ENCODE measurements at regions not wholly inside any gene's neighbourhood (a gene's known extent, or its start where the extent isn't known, plus 50 kb on each side); places are given as distances from the start of the nearest gene placed in this dataset.

GRCh38 chr20:54272901-54273488, 65.1 kb downstream of the PFDN4 start:
- Histone ChIP-seq H3K9me3 (ENCODE audit: insufficient read depth, low read length, severe bottlenecking) (no peaks in the 10 kb centered on the region), H3K4me3 (ENCODE audit: low read depth in 1 of 2, low read length in 2 of 2) (no peak overlapping the region), H3K4me2 (ENCODE audit: insufficient read depth, low read length) (no peak overlapping the region), H3K36me3 (ENCODE audit: insufficient read depth, low read length) (no peaks in the 10 kb centered on the region), H4K20me1 (ENCODE audit: insufficient read depth, low read length) (no peaks in the 10 kb centered on the region), H3K27ac (ENCODE audit: low read length) (no peak overlapping the region), H2AFZ (ENCODE audit: low read depth, low read length) (no peak overlapping the region), H3K4me1 (ENCODE audit: insufficient read depth, low read length) (no peaks in the 10 kb centered on the region), H3K9ac (ENCODE audit: low read depth, low read length) (no peak overlapping the region), H3K79me2 (ENCODE audit: insufficient read depth, low read length) (no peaks in the 10 kb centered on the region), H3K27me3 (ENCODE audit: insufficient read depth, low read length, poor library complexity) (peaks cover 8% of the 10 kb centered on the region)
- DNase-seq (no peak), ATAC-seq (ENCODE audit: insufficient read depth, low read depth) (no peak)
- no peak for TF ChIP-seq EZH2 (IDR thresholded peaks at IDR 0.05; ENCODE audit: borderline replicate concordance, low read depth, low read length, severe bottlenecking)
- TF ChIP-seq, protein P1, sequence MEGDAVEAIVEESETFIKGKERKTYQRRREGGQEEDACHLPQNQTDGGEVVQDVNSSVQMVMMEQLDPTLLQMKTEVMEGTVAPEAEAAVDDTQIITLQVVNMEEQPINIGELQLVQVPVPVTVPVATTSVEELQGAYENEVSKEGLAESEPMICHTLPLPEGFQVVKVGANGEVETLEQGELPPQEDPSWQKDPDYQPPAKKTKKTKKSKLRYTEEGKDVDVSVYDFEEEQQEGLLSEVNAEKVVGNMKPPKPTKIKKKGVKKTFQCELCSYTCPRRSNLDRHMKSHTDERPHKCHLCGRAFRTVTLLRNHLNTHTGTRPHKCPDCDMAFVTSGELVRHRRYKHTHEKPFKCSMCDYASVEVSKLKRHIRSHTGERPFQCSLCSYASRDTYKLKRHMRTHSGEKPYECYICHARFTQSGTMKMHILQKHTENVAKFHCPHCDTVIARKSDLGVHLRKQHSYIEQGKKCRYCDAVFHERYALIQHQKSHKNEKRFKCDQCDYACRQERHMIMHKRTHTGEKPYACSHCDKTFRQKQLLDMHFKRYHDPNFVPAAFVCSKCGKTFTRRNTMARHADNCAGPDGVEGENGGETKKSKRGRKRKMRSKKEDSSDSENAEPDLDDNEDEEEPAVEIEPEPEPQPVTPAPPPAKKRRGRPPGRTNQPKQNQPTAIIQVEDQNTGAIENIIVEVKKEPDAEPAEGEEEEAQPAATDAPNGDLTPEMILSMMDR (IDR thresholded peaks at IDR 0.05; ENCODE audit: borderline replicate concordance, extremely low read depth, low read length, poor library complexity, severe bottlenecking): no peak

DNA sequence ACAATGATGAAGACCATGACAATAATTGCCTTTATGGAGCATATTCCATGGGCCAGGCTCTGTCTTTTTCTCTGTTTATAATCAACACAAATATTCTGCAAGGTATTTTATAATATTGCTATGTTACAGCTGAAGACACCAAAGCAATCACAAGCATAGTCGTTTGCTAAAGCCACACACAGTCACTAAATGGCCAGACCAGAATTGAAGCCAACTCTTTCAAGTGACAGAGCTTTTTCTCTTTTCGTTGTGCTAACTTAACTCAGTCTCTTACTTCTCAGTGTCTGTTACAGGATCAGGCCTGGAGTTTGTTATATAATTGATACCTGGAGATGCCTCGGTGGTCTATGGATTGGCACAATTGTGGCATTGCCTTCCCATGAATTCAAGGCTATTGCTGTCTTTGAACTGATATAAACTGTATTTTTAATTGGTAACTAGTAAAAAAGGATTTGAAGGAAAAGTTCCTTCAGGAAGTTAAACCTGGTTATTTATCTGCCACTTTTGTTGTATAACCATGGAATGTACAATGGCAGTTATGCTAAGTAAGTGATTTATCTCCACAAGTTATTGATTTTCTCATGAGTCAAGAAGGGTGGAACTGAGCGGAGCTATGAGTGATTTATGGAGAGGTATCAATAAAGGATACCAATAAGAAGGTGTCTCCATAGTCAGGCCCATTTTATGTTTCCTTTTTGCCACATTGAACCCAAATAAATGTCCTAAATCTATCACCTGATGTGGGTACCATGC, 67.6 kb downstream of the PFDN4 start:
- ATAC-seq (ENCODE audit: insufficient read depth, low read depth) (no peak), DNase-seq (no peak)
- Histone ChIP-seq H4K20me1 (ENCODE audit: insufficient read depth, low read length) (no peaks in the 10 kb centered on the region), H3K4me1 (ENCODE audit: insufficient read depth, low read length) (no peaks in the 10 kb centered on the region), H2AFZ (ENCODE audit: low read depth, low read length) (no peak overlapping the region), H3K79me2 (ENCODE audit: insufficient read depth, low read length) (no peaks in the 10 kb centered on the region), H3K27me3 (ENCODE audit: insufficient read depth, low read length, poor library complexity) (peaks cover under 1% of the 10 kb centered on the region), H3K9me3 (ENCODE audit: insufficient read depth, low read length, severe bottlenecking) (no peaks in the 10 kb centered on the region), H3K9ac (ENCODE audit: low read depth, low read length) (no peak overlapping the region), H3K4me2 (ENCODE audit: insufficient read depth, low read length) (no peak overlapping the region), H3K36me3 (ENCODE audit: insufficient read depth, low read length) (no peaks in the 10 kb centered on the region), H3K27ac (ENCODE audit: low read length) (no peak overlapping the region), H3K4me3 (ENCODE audit: low read depth in 1 of 2, low read length in 2 of 2) (no peak overlapping the region)
- TF ChIP-seq, protein P1 (IDR thresholded peaks at IDR 0.05; ENCODE audit: borderline replicate concordance, extremely low read depth, low read length, poor library complexity, severe bottlenecking): no peak
- no peak for TF ChIP-seq EZH2 (IDR thresholded peaks at IDR 0.05; ENCODE audit: borderline replicate concordance, low read depth, low read length, severe bottlenecking)

DNA sequence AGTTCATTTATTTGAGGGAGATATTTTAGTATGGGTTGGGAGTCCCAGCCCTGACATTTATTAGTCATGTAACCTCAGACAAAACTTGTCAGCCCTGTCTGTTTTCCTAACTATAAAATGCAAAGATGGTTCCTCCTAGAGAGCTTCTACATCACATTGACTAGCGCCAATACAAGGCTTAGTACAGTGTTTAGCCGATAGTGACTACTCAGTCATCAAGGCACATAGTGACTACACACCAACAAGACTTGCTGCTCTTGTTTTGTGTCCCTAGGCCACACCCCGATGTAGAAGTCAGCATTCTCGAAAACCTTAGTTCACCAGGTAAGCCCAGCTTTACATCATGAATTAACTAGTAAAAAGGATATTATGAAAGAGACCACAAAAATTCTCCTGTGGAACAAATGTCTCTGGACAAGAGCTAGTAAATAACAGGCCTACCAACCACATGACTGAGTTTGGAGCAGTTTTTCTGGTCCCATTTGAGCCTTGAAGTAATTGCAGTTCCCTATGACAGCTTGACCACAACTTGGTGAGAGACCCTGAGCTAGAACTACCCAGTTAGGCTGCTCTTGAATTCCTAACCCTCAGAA, 68.8 kb downstream of the PFDN4 start:
- no peak for DNase-seq
- H3K4me3 ChIP-seq (ENCODE audit: low read depth in 1 of 2, low read length in 2 of 2): no peak overlapping the region
- no peak overlapping the region for H2AFZ ChIP-seq (ENCODE audit: low read depth, low read length)
- H3K27me3 ChIP-seq (ENCODE audit: insufficient read depth, low read length, poor library complexity): peaks cover 4% of the 10 kb centered on the region
- no peak overlapping the region for H3K9ac ChIP-seq (ENCODE audit: low read depth, low read length)
- H3K36me3 ChIP-seq (ENCODE audit: insufficient read depth, low read length): no peaks in the 10 kb centered on the region
- no peak overlapping the region for H3K4me2 ChIP-seq (ENCODE audit: insufficient read depth, low read length)
- TF ChIP-seq, protein P1 (IDR thresholded peaks at IDR 0.05; ENCODE audit: borderline replicate concordance, extremely low read depth, low read length, poor library complexity, severe bottlenecking): no peak
- TF ChIP-seq EZH2 (IDR thresholded peaks at IDR 0.05; ENCODE audit: borderline replicate concordance, low read depth, low read length, severe bottlenecking): no peak
- no peaks in the 10 kb centered on the region for H3K79me2 ChIP-seq (ENCODE audit: insufficient read depth, low read length)
- H3K4me1 ChIP-seq (ENCODE audit: insufficient read depth, low read length): no peaks in the 10 kb centered on the region
- ATAC-seq (ENCODE audit: insufficient read depth, low read depth): no peak
- H3K27ac ChIP-seq (ENCODE audit: low read length): no peak overlapping the region
- no peaks in the 10 kb centered on the region for H3K9me3 ChIP-seq (ENCODE audit: insufficient read depth, low read length, severe bottlenecking)
- H4K20me1 ChIP-seq (ENCODE audit: insufficient read depth, low read length): no peaks in the 10 kb centered on the region

Measured in DND-41 (cell line).